ENCODE measurements at regions not wholly inside any gene's neighbourhood (a gene's known extent, or its start where the extent isn't known, plus 50 kb on each side); places are given as distances from the start of the nearest gene placed in this dataset.

DNA sequence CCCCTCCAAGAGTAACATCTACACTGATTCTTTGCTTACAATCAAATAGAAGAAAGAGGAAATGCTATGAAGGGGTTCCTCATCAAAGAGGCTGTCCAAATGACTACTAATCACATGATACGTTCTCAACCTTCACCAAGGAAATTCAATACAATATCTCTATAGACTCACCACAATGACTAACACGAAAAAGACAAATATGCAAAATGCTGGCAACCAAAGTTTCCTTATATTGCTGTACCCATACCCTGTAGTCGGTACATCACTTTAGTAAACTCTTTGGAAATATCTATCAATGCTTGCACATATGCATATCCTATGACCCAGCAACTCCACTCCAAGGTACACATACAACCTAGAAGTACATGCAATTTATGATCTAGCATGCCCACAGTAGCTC, 1296.6 kb downstream of the AACS start:
- 72 to 85% (median 76%) methylated on average over 3 of the region's 3 CpGs for WGBS, 5 donors
- DNase-seq = no peak
- Histone ChIP-seq H3K27me3 (replicated peaks in 1 of 7) (no peaks in the 10 kb centered on the region), H3K27ac (no peak overlapping the region), H3K4me3 (no peak overlapping the region), H3K4me1 (no peaks in the 10 kb centered on the region), H3K36me3 (no peaks in the 10 kb centered on the region), H3K9me3 (peaks cover 0 to 16% (median 4%) of the 10 kb centered on the region in 8 donors)
- intact Hi-C loops (cut with DNase I; ENCODE audit: low total_unique reads) = no loop called here
- TF ChIP-seq POLR2AphosphoS5 (IDR thresholded peaks at IDR 0.05) = no peak

DNA sequence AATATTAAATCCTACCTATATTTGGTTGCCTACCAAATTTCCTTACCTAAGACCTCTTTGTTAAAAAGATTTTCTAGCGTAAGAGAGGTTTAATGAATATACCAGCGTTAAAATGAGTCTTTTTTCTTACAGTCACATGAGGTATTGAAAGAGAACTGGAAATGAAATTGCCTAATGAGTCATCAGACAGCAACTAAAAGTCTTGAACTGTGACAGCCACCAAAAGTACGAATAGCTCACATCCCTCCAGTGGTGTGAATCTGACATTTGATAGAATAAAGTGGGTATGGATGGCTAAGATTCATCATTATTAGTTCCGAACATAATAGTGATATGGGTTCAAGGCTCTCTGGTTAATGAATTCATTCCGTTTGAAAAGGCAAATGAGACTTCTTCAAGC, 1297.3 kb downstream of the AACS start:
- Histone ChIP-seq H3K27me3 (replicated peaks in 1 of 7) (no peaks in the 10 kb centered on the region), H3K27ac (no peak overlapping the region), H3K4me3 (no peak overlapping the region), H3K36me3 (no peaks in the 10 kb centered on the region), H3K4me1 (no peaks in the 10 kb centered on the region), H3K9me3 (peaks cover 0 to 16% (median 4%) of the 10 kb centered on the region in 8 donors)
- intact Hi-C loops (cut with DNase I; ENCODE audit: low total_unique reads) = no loop called here
- TF ChIP-seq POLR2A (IDR thresholded peaks at IDR 0.05) (no peak), POLR2AphosphoS5 (IDR thresholded peaks at IDR 0.05) (no peak)
- TF ChIP-seq, protein P1, sequence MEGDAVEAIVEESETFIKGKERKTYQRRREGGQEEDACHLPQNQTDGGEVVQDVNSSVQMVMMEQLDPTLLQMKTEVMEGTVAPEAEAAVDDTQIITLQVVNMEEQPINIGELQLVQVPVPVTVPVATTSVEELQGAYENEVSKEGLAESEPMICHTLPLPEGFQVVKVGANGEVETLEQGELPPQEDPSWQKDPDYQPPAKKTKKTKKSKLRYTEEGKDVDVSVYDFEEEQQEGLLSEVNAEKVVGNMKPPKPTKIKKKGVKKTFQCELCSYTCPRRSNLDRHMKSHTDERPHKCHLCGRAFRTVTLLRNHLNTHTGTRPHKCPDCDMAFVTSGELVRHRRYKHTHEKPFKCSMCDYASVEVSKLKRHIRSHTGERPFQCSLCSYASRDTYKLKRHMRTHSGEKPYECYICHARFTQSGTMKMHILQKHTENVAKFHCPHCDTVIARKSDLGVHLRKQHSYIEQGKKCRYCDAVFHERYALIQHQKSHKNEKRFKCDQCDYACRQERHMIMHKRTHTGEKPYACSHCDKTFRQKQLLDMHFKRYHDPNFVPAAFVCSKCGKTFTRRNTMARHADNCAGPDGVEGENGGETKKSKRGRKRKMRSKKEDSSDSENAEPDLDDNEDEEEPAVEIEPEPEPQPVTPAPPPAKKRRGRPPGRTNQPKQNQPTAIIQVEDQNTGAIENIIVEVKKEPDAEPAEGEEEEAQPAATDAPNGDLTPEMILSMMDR (IDR thresholded peaks at IDR 0.05 in 8 of 11, conservative IDR thresholded peaks at IDR 0.05 in 3 of 11) = no peak
- DNase-seq = no peak
- 70 to 81% (median 78%) methylated on average over 5 of the region's 5 CpGs for WGBS, 5 donors

DNA sequence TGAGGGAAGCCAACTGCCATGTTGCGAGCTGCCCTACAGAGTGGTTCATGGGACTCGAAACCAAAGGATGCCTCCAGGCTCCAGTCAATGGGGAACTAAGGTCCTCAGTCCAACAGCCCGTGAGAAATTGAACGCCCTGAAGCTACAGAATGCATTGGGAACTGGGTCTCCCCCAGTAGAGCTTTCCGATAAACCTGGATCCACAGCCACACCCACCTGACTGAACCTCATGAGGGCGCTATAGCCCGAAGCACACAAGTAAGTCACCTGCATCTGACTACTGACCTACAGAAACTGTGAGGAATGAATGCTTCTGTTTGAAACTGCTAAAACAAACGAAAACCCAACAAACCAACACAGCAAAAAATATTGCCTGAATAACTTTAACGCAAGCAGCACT, 1297.7 kb downstream of the AACS start:
- 57 to 79% (median 64%) methylated on average over 9 of the region's 9 CpGs for WGBS, 5 donors
- Histone ChIP-seq H3K9me3 (peaks cover 0 to 14% (median 4%) of the 10 kb centered on the region in 8 donors), H3K36me3 (no peaks in the 10 kb centered on the region), H3K27me3 (replicated peaks in 1 of 7) (no peaks in the 10 kb centered on the region), H3K4me3 (no peak overlapping the region), H3K4me1 (no peaks in the 10 kb centered on the region), H3K27ac (no peak overlapping the region)
- TF ChIP-seq POLR2A (IDR thresholded peaks at IDR 0.05) (no peak), POLR2AphosphoS5 (IDR thresholded peaks at IDR 0.05) (no peak)
- TF ChIP-seq, protein P1 (IDR thresholded peaks at IDR 0.05 in 8 of 11, conservative IDR thresholded peaks at IDR 0.05 in 3 of 11) = no peak
- no peak for DNase-seq
- intact Hi-C loops (cut with DNase I; ENCODE audit: low total_unique reads) = no loop called here

DNA sequence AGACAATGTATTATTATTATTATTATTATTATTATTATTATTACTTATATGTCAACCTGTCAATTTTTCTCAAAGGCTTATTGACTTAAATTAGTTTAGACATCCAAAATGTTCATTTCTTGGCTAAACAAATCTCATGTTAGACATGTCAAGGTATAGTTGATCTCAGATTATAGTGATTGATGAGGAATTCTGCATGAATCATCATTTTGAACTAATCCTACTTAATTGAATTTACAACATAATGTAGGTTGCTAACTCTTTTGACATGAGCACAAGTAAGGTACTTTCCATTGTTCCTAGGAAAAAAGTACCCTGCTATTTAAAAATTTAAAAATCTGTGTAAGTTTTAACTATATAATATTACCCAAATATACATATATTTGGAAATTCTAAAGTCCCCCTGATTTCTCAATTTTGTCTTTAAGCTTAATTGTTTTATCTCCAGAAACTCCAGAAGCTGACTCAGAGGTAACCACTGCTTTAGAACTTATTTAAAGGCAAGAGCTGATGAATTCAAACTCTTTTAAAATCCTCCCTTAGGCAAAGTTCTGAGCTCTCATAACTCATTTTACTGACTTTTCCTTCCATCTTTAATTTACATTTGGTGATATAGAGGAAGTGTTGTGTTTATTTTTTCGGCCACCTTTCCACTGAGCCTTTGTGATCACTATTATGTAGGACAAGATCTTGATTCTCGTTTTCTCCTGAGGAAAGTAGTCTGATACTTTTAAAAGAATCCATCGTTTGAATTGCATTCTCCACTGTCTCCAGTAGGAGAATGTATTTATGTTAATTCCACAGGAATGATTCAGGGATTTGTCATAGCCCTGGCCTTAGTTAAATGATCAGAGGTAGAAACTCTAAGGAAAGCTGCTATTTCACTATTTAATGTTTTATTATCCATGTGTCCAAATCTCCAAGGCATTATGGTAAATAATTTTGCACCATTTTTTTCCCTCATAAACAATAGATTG, 1304.5 kb downstream of the AACS start:
- TF ChIP-seq POLR2A (IDR thresholded peaks at IDR 0.05) (no peak), POLR2AphosphoS5 (IDR thresholded peaks at IDR 0.05) (no peak)
- TF ChIP-seq, protein P1 (IDR thresholded peaks at IDR 0.05 in 8 of 11, conservative IDR thresholded peaks at IDR 0.05 in 3 of 11) = no peak
- H3K9me3 ChIP-seq = peaks cover 0 to 3% (median 0%) of the 10 kb centered on the region in 8 donors
- no peaks in the 10 kb centered on the region for H3K27me3 ChIP-seq (replicated peaks in 1 of 7)
- no peak overlapping the region for H3K27ac ChIP-seq
- intact Hi-C loops (cut with DNase I; ENCODE audit: low total_unique reads) = no loop called here
- WGBS, 5 donors = 51 to 65% (median 61%) methylated on average over 3 of the region's 3 CpGs
- no peak overlapping the region for H3K4me3 ChIP-seq
- no peaks in the 10 kb centered on the region for H3K4me1 ChIP-seq
- H3K36me3 ChIP-seq = no peaks in the 10 kb centered on the region
- no peak for DNase-seq
